GM23338 (cell line): ENCODE measurements at regions not wholly inside any gene's neighbourhood (a gene's known extent, or its start where the extent isn't known, plus 50 kb on each side); places are given as distances from the start of the nearest gene placed in this dataset.
A peak's percentile ranks its signal among the peaks of the same experiment; 100 is the strongest.

Experiments used
- ATAC-seq: fragments of 200-7000 bp; cut with Tn5 transposase; 3 replicates; pipeline ENCODE4 v1.9.1; 2020
- DNase-seq: peaks from one replicate; pipeline ENCODE4 v3.0.0-alpha.2; 2015; ENCODE audit warnings: low spot score
- H2AFZ ChIP-seq: fragments of 200-600 bp; sonication (generic); 2 replicates; pipeline ENCODE4 v1.8.0; 2016; ENCODE audit warnings: antibody characterized with exemption, mild to moderate bottlenecking, moderate library complexity
- H3F3A ChIP-seq: fragments of 200-600 bp; sonication (generic); replicated peaks from 2 replicates; pipeline ENCODE4 v1.8.0; 2017; ENCODE audit warnings: antibody characterized with exemption, mixed run types, low read depth
- H3K27ac ChIP-seq: fragments of 200-600 bp; sonication (generic); 2 replicates; pipeline ENCODE4 v1.6.1; 2016; ENCODE audit warnings: low read depth
- H3K27me3 ChIP-seq: fragments of 200-600 bp; sonication (generic); 2 replicates; pipeline ENCODE4 v1.8.0; 2016; ENCODE audit warnings: mild to moderate bottlenecking, mixed run types, moderate library complexity; ENCODE audit not compliant: insufficient read depth
- H3K36me3 ChIP-seq: fragments of 200-600 bp; sonication (generic); 2 replicates; pipeline ENCODE4 v1.8.0; 2016; ENCODE audit warnings: mild to moderate bottlenecking; ENCODE audit not compliant: insufficient read depth
- H3K4me1 ChIP-seq: fragments of 200-600 bp; sonication (generic); 2 replicates; pipeline ENCODE4 v1.8.0; 2016; ENCODE audit warnings: mild to moderate bottlenecking, moderate library complexity; ENCODE audit not compliant: insufficient read depth
- H3K4me2 ChIP-seq: fragments of 200-600 bp; sonication (generic); 2 replicates; pipeline ENCODE4 v1.7.1; 2017; ENCODE audit warnings: mixed run types
- H3K4me3 ChIP-seq: fragments of 200-600 bp; sonication (generic); 2 replicates; pipeline ENCODE4 v1.6.1; 2016; ENCODE audit warnings: mixed run types
- H3K79me2 ChIP-seq: fragments of 200-600 bp; sonication (generic); replicated peaks from 2 replicates; pipeline ENCODE4 v1.8.0; 2017; ENCODE audit warnings: mild to moderate bottlenecking; ENCODE audit not compliant: insufficient read depth
- H3K9me2 ChIP-seq: fragments of 200-600 bp; sonication (generic); 2 replicates; pipeline ENCODE4 v1.8.0; 2017; ENCODE audit not compliant: insufficient read depth
- H4K20me1 ChIP-seq: fragments of 200-600 bp; sonication (generic); replicated peaks from 2 replicates; pipeline ENCODE4 v1.8.0; 2017; ENCODE audit warnings: mild to moderate bottlenecking; ENCODE audit not compliant: insufficient read depth
- H3K27ac Mint-ChIP-seq: 2 replicates; pipeline ENCODE4 v1.8.0; 2020; ENCODE audit warnings: inconsistent platforms, mild to moderate bottlenecking, moderate library complexity, mixed read lengths
- H3K27me3 Mint-ChIP-seq: 3 replicates; pipeline ENCODE4 v1.8.0; 2022; ENCODE audit warnings: low read depth, mild to moderate bottlenecking, moderate library complexity, mixed read lengths, inconsistent platforms; ENCODE audit not compliant: insufficient read depth, poor library complexity
- H3K36me3 Mint-ChIP-seq: 3 replicates; pipeline ENCODE4 v1.8.0; 2021; ENCODE audit warnings: low read depth, mild to moderate bottlenecking, inconsistent platforms, moderate library complexity, mixed read lengths
- H3K4me1 Mint-ChIP-seq: 3 replicates; pipeline ENCODE4 v1.8.0; 2020; ENCODE audit warnings: mild to moderate bottlenecking, inconsistent platforms, mixed read lengths
- H3K4me3 Mint-ChIP-seq: 3 replicates; pipeline ENCODE4 v1.8.0; 2021; ENCODE audit warnings: moderate library complexity, mild to moderate bottlenecking, inconsistent platforms, mixed read lengths
- H3K9me3 Mint-ChIP-seq: 3 replicates; pipeline ENCODE4 v1.8.0; 2020; ENCODE audit warnings: moderate library complexity, mild to moderate bottlenecking, inconsistent platforms, mixed read lengths
- CTCF ChIP-seq, 2 experiments: fragments of 200-600 bp in 1 of 2; sonication (generic) in 1 of 2; conservative IDR thresholded peaks; 2 replicates each; pipeline versions ENCODE4 v1.5.1 to v1.6.1; 2016 to 2017; ENCODE audit warnings: antibody characterized with exemption in 2 of 2, low read depth in 2 of 2, mild to moderate bottlenecking in 2 of 2, moderate library complexity in 1 of 2
- ETS1 ChIP-seq: IDR thresholded peaks from 2 replicates; pipeline ENCODE4 v1.6.1; 2016; ENCODE audit warnings: antibody characterized with exemption
- EZH2 ChIP-seq: fragments of 200-600 bp; sonication (generic); IDR thresholded peaks from one replicate; pipeline ENCODE4 v1.8.0; 2017; ENCODE audit warnings: antibody characterized with exemption, mild to moderate bottlenecking, low read depth; ENCODE audit not compliant: unreplicated experiment
- EZH2phosphoT487 ChIP-seq: fragments of 200-600 bp; sonication (generic); IDR thresholded peaks from one replicate; pipeline ENCODE4 v1.8.1; 2018; ENCODE audit warnings: antibody characterized with exemption; ENCODE audit not compliant: unreplicated experiment
- JUNB ChIP-seq: IDR thresholded peaks from one replicate; pipeline ENCODE4 v1.6.1; 2016; ENCODE audit warnings: antibody characterized with exemption; ENCODE audit not compliant: unreplicated experiment
- NANOG ChIP-seq: IDR thresholded peaks from 2 replicates; pipeline ENCODE4 v1.6.1; 2016; ENCODE audit warnings: antibody characterized with exemption, borderline replicate concordance
- POLR2AphosphoS5 ChIP-seq: IDR thresholded peaks from 2 replicates; pipeline ENCODE4 v1.6.1; 2016; ENCODE audit warnings: antibody characterized with exemption, low read depth
- REST ChIP-seq: IDR thresholded peaks from one replicate; pipeline ENCODE4 v1.6.1; 2018; ENCODE audit warnings: antibody characterized with exemption; ENCODE audit not compliant: unreplicated experiment
- STAT1 ChIP-seq: IDR thresholded peaks from one replicate; pipeline ENCODE4 v1.6.1; 2016; ENCODE audit warnings: antibody characterized with exemption; ENCODE audit not compliant: unreplicated experiment
- ZNF114 ChIP-seq: fragments of 250-450 bp; sonication (Bioruptor Pico); IDR thresholded peaks from 2 replicates; pipeline ENCODE4 v1.5.0; 2020; ENCODE audit warnings: mild to moderate bottlenecking, moderate library complexity
- ZNF331 ChIP-seq: fragments of 250-450 bp; sonication (Bioruptor Pico); IDR thresholded peaks from 2 replicates; pipeline ENCODE4 v1.5.0; 2020; ENCODE audit warnings: low read depth, mild to moderate bottlenecking, moderate library complexity

GRCh38 chr15:70252951-70253320 lies 155.2 kb upstream of the TLE3 start (continued):
- TF ChIP-seq CTCF (conservative IDR thresholded peaks at IDR 0.05; ENCODE audit: low read depth in 2 of 2) (no peak), NANOG (no peak), STAT1 (no peak), ZNF331 (CRISPR knock-in tag) (no peak), EZH2phosphoT487 (no peak), ZNF114 (CRISPR knock-in tag) (no peak), EZH2 (no peak)

GRCh38 chr15:70252056-70252950 lies 154.6 kb upstream of the TLE3 start:
- Mint-ChIP-seq H3K4me1 (peaks cover 26% of the 10 kb centered on the region), H3K9me3 (no peaks in the 10 kb centered on the region), H3K4me3 (no peak overlapping the region), H3K27ac (no peak overlapping the region), H3K27me3 (peaks cover 3% of the 10 kb centered on the region), H3K36me3 (peaks cover 2% of the 10 kb centered on the region; the same call in 1 of the 3 replicates)
- Histone ChIP-seq H3K9me2 (no peaks in the 10 kb centered on the region), H3K27me3 (no peaks in the 10 kb centered on the region), H3K4me1 (peaks cover 3% of the 10 kb centered on the region; the same call in 1 of the 2 replicates), H3F3A (no peaks in the 10 kb centered on the region), H2AFZ (peak overlapping the region; percentile 72; the same call in 1 of the 2 replicates), H3K36me3 (no peaks in the 10 kb centered on the region), H3K79me2 (no peaks in the 10 kb centered on the region), H4K20me1 (no peaks in the 10 kb centered on the region), H3K4me2 (no peak overlapping the region), H3K4me3 (no peak overlapping the region), H3K27ac (no peak overlapping the region)
- ATAC-seq, result no peak
- TF ChIP-seq EZH2phosphoT487 (no peak), ETS1 (no peak), STAT1 (no peak), REST (no peak), JUNB (no peak), ZNF331 (CRISPR knock-in tag) (no peak), POLR2AphosphoS5 (no peak), ZNF114 (CRISPR knock-in tag) (no peak), NANOG (no peak), EZH2 (no peak)
- DNase-seq, result no peak
